HG03571 (cell line): ENCODE measurements at regions not wholly inside any gene's neighbourhood (a gene's known extent, or its start where the extent isn't known, plus 50 kb on each side); places are given as distances from the start of the nearest gene placed in this dataset.

Source experiments
- ATAC-seq: cut with Tn5 transposase; IDR thresholded peaks from one replicate; pipeline ENCODE4 v1.9.1; 2021; ENCODE audit not compliant: unreplicated experiment

GRCh38 chr4:128502818-128503527 lies 215.4 kb upstream of the PGRMC2 start:
- no peak for ATAC-seq

- ATAC-seq = no peak
Measured at GRCh38 chr4:128501239-128501638, 213.6 kb upstream of the PGRMC2 start.

- ATAC-seq = no peak
Measured at GRCh38 chr4:128488055-128488705, 200.6 kb upstream of the PGRMC2 start.

- ATAC-seq = no peak
Measured at GRCh38 chr4:128484896-128485295, 197.3 kb upstream of the PGRMC2 start.

- no peak for ATAC-seq
Measured at GRCh38 chr4:128483816-128484215, 196.2 kb upstream of the PGRMC2 start.

GRCh38 chr4:128483041-128483440 lies 195.4 kb upstream of the PGRMC2 start:
- no peak for ATAC-seq

GRCh38 chr4:128481752-128482480 lies 194.3 kb upstream of the PGRMC2 start:
- no peak for ATAC-seq

GRCh38 chr4:128480945-128481344 lies 193.3 kb upstream of the PGRMC2 start:
- ATAC-seq = no peak

GRCh38 chr4:128477540-128477939 lies 189.9 kb upstream of the PGRMC2 start:
- ATAC-seq = no peak

GRCh38 chr4:128475597-128475996 lies 188.0 kb upstream of the PGRMC2 start:
- no peak for ATAC-seq

GRCh38 chr4:128471576-128471975 lies 184.0 kb upstream of the PGRMC2 start:
- ATAC-seq = no peak

- no peak for ATAC-seq
Measured at GRCh38 chr4:128470492-128471053, 183.0 kb upstream of the PGRMC2 start.

GRCh38 chr4:128468123-128468989 lies 180.7 kb upstream of the PGRMC2 start:
- ATAC-seq = no peak

GRCh38 chr4:128465523-128465922 lies 177.9 kb upstream of the PGRMC2 start:
- ATAC-seq = no peak

- ATAC-seq = no peak
Measured at GRCh38 chr4:128463006-128463405, 175.4 kb upstream of the PGRMC2 start.

GRCh38 chr4:128462103-128462783 lies 174.6 kb upstream of the PGRMC2 start:
- no peak for ATAC-seq

- no peak for ATAC-seq
Measured at GRCh38 chr4:128461291-128462102, 173.9 kb upstream of the PGRMC2 start.

GRCh38 chr4:128459547-128459946 lies 171.9 kb upstream of the PGRMC2 start:
- no peak for ATAC-seq

GRCh38 chr4:128458816-128459215 lies 171.2 kb upstream of the PGRMC2 start:
- no peak for ATAC-seq
